NCI-H2227 (cell line): ENCODE measurements at regions not wholly inside any gene's neighbourhood (a gene's known extent, or its start where the extent isn't known, plus 50 kb on each side); places are given as distances from the start of the nearest gene placed in this dataset.

Experiments
- DNase-seq: peaks from one replicate; lab custom pipeline; 2025; ENCODE audit not compliant: unreplicated experiment; lab: John Stamatoyannopoulos, UW

GRCh38 chr2:234679741-234680687 lies 183.1 kb upstream of the ARL4C start:
- no peak for DNase-seq

GRCh38 chr2:234679301-234679740 lies 182.4 kb upstream of the ARL4C start:
- no peak for DNase-seq

- no peak for DNase-seq
Observed at GRCh38 chr2:234678711-234679110, 181.8 kb upstream of the ARL4C start.

- no peak for DNase-seq
Observed at GRCh38 chr2:234677758-234678538, 181.1 kb upstream of the ARL4C start.

GRCh38 chr2:234676783-234677450 lies 180.0 kb upstream of the ARL4C start:
- DNase-seq: no peak

GRCh38 chr2:234676109-234676782 lies 179.4 kb upstream of the ARL4C start:
- no peak for DNase-seq

GRCh38 chr2:234674781-234675201 lies 177.9 kb upstream of the ARL4C start:
- no peak for DNase-seq

GRCh38 chr2:234673961-234674759 lies 177.3 kb upstream of the ARL4C start:
- DNase-seq: no peak

- no peak for DNase-seq
Observed at GRCh38 chr2:234673501-234673900, 176.6 kb upstream of the ARL4C start.

GRCh38 chr2:234672498-234673150 lies 175.7 kb upstream of the ARL4C start:
- DNase-seq: no peak

GRCh38 chr2:234671716-234672115 lies 174.8 kb upstream of the ARL4C start:
- no peak for DNase-seq

GRCh38 chr2:234671231-234671630 lies 174.3 kb upstream of the ARL4C start:
- no peak for DNase-seq

- DNase-seq: no peak
Observed at GRCh38 chr2:234670806-234671205, 173.9 kb upstream of the ARL4C start.

GRCh38 chr2:234670052-234670451 lies 173.2 kb upstream of the ARL4C start:
- DNase-seq: no peak

GRCh38 chr2:234669621-234670020 lies 172.7 kb upstream of the ARL4C start:
- DNase-seq: no peak

GRCh38 chr2:234669001-234669400 lies 172.1 kb upstream of the ARL4C start:
- DNase-seq: no peak

GRCh38 chr2:234666911-234667310 lies 170.0 kb upstream of the ARL4C start:
- no peak for DNase-seq

GRCh38 chr2:234665304-234665703 lies 168.4 kb upstream of the ARL4C start:
- no peak for DNase-seq

- DNase-seq: no peak
Observed at GRCh38 chr2:234661849-234662248, 165.0 kb upstream of the ARL4C start.
